Activated CD4-positive, CD25-positive, alpha-beta regulatory T cell treated with anti-CD3 and anti-CD28 coated beads, Interleukin-2, amount 50 U/mL, for 24 hours (primary cell): ENCODE measurements at regions not wholly inside any gene's neighbourhood (a gene's known extent, or its start where the extent isn't known, plus 50 kb on each side); places are given as distances from the start of the nearest gene placed in this dataset.

Experiments used
- ATAC-seq, 2 donors: fragments of 150-1000 bp; cut with Tn5 transposase; one replicate each; pipeline ENCODE4 v1.10.0; 2021; ENCODE audit warnings: mild to moderate bottlenecking in 1 of 2, moderate library complexity in 1 of 2

DNA sequence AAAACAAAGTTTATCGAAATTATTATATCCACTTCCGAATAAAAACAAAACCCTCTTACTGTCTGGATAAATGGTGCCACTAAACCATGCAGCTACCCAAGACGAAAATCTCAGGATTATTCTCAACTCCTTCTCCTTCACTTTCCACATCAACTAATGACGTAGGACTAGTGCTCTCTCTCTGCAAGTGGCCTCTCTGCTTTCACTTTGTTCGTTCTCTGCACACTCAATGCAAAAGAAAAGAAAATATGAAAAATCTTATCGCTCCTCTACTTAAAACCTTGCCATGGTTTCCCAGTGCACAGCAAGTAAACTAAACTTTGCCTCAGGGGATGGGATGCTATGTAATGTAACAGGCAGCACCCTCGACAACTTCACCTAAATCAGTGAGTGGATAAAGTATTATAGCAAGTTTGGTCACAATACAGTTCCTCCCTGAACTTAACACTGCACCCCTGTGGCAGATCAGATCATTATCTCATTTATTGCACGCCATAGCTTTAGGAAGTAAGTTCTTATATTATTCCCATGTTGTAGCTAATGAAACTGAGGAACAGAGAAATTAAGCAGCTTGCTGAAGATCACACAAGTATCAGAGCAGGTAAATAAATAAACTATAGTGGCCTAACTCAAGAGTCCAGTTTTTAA, 262.7 kb upstream of the GADL1 start:
- no peak for ATAC-seq

- ATAC-seq = no peak
Observed at GRCh38 chr3:31157893-31158620, 263.6 kb upstream of the GADL1 start.

DNA sequence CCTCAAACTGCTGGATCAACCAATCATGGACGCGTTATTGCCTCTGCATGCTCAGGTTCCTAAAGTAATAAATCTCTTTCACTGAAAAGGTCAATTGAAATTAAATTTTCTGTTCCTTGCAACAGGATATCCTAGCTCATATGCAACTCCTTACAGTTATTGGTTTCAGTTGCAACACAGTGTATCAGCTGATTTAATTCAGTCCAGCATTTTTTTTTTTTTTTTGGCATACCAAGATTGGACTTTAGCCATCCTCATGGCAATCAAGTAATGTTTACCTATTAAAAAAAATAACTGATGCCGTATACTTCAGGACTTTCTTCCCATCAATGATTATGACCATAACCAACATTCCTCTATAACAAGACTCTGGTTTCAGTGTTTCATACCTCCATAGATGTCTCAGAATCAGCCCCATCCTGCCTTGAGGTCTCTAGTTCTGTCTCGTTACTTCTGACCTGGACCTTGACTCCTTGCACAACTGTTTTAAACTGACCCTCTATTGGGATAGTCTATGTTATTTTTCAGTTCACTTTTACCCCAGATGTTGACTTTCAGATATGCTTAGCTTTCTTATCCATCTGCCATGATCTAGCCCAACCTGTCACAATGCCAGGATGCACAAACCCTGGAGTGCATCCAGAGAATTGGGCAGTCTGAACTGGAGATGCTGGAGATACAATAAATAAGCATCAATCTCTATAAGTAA, 265.0 kb upstream of the GADL1 start:
- ATAC-seq = no peak

DNA sequence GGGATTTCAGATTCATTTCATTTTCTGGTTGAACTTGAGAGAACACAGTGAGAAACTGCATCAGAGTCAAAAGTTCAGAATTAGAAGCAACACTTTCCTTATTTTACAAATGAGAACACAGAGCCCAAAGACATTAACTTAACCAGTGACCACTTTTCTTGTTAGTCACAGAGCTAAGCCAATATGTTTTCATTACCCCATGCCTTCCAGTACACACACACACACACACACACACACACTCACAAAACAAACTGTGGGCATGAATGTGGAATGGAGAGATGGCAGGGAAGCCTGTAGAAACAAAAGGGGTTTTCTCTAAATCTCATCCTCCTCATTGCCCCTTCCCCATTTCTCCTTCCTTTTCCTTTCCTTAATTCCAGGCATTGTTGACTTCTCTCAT, 267.4 kb upstream of the GADL1 start:
- ATAC-seq = no peak

DNA sequence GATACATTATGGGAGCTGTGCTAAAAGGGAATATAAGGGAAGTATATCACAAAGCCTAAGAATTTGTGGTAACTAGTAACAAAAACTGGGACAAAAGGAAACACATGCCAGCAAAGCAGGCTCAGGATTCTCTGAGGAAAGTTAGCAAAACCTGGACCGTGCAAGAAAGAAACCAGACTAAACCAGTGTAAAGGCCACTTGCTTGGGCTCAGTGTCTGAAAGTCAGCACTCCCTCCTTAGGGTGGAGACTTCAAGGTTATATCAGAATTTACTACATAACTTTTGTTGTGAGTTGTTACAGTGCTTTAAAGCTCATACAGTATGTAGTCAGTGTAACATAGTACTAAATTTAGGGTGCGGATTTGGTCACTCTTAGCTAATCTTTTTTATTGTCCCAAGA, 269.9 kb upstream of the GADL1 start:
- no peak for ATAC-seq

- no peak for ATAC-seq
Observed at GRCh38 chr3:31165399-31165860, 271.0 kb upstream of the GADL1 start.

- no peak for ATAC-seq
Observed at GRCh38 chr3:31166249-31166885, 271.9 kb upstream of the GADL1 start.

GRCh38 chr3:31167666-31168065, 273.2 kb upstream of the GADL1 start:
- no peak for ATAC-seq

- ATAC-seq = no peak
Observed at GRCh38 chr3:31170932-31171670, 276.6 kb upstream of the GADL1 start.

GRCh38 chr3:31172336-31172735, 277.9 kb upstream of the GADL1 start:
- ATAC-seq = no peak

DNA sequence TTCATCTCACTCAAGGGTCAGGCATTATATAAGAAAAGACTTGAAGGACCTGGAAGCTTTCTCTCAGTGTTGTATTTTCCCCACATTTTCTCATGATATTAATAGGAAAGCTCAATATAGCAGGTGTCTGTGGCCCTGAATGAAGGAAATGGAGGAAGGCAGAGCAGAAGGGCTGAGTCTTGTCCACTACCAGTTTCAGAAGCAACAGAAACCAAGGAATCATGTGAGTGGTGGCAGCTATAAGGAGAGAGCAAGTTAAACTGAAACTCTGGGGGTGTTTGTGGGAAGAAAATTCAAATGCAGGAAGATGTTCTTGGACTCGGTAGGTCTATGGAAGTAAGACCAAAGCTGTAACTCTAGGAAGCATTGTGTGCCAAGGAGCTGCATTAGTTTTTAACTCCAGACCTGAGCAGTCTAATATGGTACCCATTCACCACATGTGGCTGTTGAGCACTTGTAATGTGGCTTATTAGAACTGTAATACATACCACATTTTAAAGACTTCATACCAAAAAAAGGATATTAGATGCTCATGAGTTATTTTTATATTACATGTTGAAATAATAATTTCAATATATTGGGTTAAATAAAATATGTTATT, 278.8 kb upstream of the GADL1 start:
- no peak for ATAC-seq

GRCh38 chr3:31174079-31174478, 279.6 kb upstream of the GADL1 start:
- no peak for ATAC-seq

DNA sequence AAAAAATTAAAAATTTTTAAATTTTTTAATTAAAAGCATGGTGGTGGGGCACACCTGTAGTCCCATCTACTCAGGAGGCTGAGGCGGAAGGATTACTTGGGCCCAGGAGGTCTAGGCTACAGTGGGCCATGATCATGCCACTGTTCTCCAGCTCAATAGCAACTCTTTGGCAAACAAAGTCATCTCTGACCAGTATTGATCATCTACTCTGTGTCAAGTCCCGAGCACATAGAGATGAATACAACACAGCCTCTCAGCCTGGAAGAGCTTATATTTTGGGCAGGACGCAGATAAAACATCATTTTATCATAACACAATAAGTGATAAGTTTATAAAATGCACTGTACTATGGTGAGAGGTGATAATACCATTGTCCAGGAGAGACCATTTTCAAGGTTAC, 281.6 kb upstream of the GADL1 start:
- no peak for ATAC-seq

GRCh38 chr3:31178467-31178866, 284.0 kb upstream of the GADL1 start:
- no peak for ATAC-seq

- ATAC-seq = no peak
Observed at GRCh38 chr3:31179768-31180167, 285.3 kb upstream of the GADL1 start.

DNA sequence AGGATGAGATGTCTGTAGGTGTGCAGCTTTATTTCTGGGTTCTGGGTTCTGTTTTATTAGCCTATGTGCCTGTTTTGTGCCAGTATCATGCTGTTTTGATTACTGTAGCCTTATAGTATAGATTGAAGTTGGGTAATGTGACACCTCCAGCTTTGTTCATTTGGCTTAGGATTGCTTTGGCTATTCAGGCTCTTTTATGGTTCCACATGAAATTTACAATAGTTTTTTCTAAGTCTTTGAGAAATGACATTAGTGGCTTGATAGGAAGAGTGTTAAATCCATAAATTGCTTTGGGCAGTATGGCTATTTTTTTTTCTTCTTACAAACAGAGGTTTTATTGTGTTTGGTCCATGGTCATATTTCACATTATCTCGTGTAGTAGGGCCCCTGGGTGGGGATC, 285.8 kb upstream of the GADL1 start:
- ATAC-seq = no peak

DNA sequence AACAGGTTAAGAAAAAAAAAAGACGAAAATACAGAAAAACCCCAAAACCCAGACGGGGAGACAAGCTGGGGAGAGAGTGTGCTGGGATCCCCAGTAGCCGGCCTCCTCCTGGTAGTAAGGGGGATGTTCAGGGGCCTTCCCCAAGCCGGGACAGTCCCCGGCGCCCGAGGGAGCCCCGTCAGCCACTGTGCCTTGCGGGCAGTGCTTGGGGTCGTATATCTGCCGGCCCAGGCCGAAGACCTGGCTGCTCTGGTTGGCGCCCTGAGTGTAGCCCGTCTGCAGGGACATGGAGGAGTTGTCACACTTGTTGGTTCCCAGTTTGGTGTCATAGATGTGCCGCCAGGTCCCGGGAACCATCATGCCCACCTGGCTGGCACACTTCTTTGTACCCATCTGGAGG, 287.2 kb upstream of the GADL1 start:
- no peak for ATAC-seq

DNA sequence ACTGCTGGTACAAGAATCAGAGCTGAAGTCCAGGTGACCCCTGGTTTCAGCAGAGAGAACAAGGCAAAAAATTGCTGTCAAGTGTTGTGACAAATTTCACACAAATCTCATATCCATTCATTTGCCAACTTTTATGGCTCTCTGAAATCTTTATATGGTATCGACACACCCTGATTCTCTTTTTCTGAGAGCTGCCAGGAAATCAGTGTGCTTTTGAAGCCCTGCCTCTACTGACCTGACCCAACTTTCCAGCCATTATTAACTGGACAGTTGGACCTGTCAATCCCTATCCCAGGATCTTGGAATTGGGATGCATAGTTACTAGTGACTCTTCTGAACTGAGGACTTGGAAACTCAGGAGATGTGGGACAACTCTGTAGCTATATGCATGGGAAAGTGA, 288.2 kb upstream of the GADL1 start:
- no peak for ATAC-seq

GRCh38 chr3:31184261-31185061, 290.0 kb upstream of the GADL1 start:
- no peak for ATAC-seq

DNA sequence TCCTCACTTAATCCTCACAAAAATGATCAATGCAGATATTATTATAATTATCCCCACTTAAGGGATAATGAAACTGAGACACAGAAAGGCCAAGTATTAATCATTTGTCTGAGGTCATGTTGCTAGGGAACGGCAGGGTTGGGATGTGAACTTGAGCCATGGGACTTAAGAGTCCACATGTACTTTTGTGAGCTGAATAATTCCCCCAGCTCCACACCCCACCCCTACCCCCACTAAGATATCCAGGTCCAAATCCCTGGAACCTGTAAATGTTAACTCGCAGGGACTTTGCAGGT, 290.5 kb upstream of the GADL1 start:
- no peak for ATAC-seq

GRCh38 chr3:31186041-31186440, 291.6 kb upstream of the GADL1 start:
- no peak for ATAC-seq

- ATAC-seq = no peak
Observed at GRCh38 chr3:31187380-31187779, 292.9 kb upstream of the GADL1 start.
